Inflammatory macrophage (primary cell): ENCODE measurements at regions not wholly inside any gene's neighbourhood (a gene's known extent, or its start where the extent isn't known, plus 50 kb on each side); places are given as distances from the start of the nearest gene placed in this dataset.
A peak's percentile ranks its signal among the peaks of the same experiment; 100 is the strongest.
"Not testable (repeated sequence)": the region's sequence is repeated elsewhere in the genome, so short reads cannot be mapped to it uniquely, and the experiment has no call there.

Experiments
- DNase-seq, 2 donors: peaks; one replicate each; pipeline ENCODE4 v3.0.0-alpha.2; 2020 to 2022

GRCh38 chr7:106562711-106563366, 98.1 kb downstream of the CCDC71L start:
- DNase-seq = no peak

- no peak for DNase-seq
Observed at GRCh38 chr7:106561666-106562411, 99.1 kb downstream of the CCDC71L start.

- DNase-seq = no peak
Observed at GRCh38 chr7:106561151-106561550, 99.8 kb downstream of the CCDC71L start.

- no peak for DNase-seq
Observed at GRCh38 chr7:106560482-106560881, 100.5 kb downstream of the CCDC71L start.

GRCh38 chr7:106556244-106556643, 104.7 kb downstream of the CCDC71L start:
- not testable (repeated sequence) for DNase-seq

- not testable (repeated sequence) for DNase-seq
Observed at GRCh38 chr7:106554623-106555022, 106.3 kb downstream of the CCDC71L start.

- no peak for DNase-seq
Observed at GRCh38 chr7:106553446-106553836, 107.5 kb downstream of the CCDC71L start.

GRCh38 chr7:106552645-106553445, 108.1 kb downstream of the CCDC71L start:
- DNase-seq = peak; percentile 93 to 94

- peak; percentile 24 to 68 for DNase-seq
Observed at GRCh38 chr7:106551936-106552335, 109.0 kb downstream of the CCDC71L start.

GRCh38 chr7:106548491-106548890, 112.5 kb downstream of the CCDC71L start:
- DNase-seq = no peak

- DNase-seq = no peak
Observed at GRCh38 chr7:106545275-106545674, 115.7 kb downstream of the CCDC71L start.

GRCh38 chr7:106543221-106543757, 117.7 kb downstream of the CCDC71L start:
- DNase-seq = no peak

- DNase-seq = peak; percentile 69 to 71
Observed at GRCh38 chr7:106542550-106543220, 118.3 kb downstream of the CCDC71L start.

GRCh38 chr7:106538638-106539037, 122.3 kb downstream of the CCDC71L start:
- no peak for DNase-seq

GRCh38 chr7:106537119-106537518, 123.8 kb downstream of the CCDC71L start:
- no peak for DNase-seq

GRCh38 chr7:106536079-106536478, 124.9 kb downstream of the CCDC71L start:
- no peak for DNase-seq

GRCh38 chr7:106535234-106535932, 125.6 kb downstream of the CCDC71L start:
- no peak for DNase-seq

GRCh38 chr7:106534271-106534846, 126.6 kb downstream of the CCDC71L start:
- peak in 1 of 2 donors; percentile 43 for DNase-seq

GRCh38 chr7:106530183-106530582, 130.8 kb downstream of the CCDC71L start:
- not testable (repeated sequence) for DNase-seq

GRCh38 chr7:106526617-106527016, 134.3 kb downstream of the CCDC71L start:
- not testable (repeated sequence) for DNase-seq

GRCh38 chr7:106524690-106525059, 136.3 kb downstream of the CCDC71L start:
- no peak for DNase-seq
